Activated CD4-positive, alpha-beta T cell treated with anti-CD3 and anti-CD28 coated beads, Interleukin-2, amount 50 U/mL, for 16 hours (primary cell): ENCODE measurements at regions not wholly inside any gene's neighbourhood (a gene's known extent, or its start where the extent isn't known, plus 50 kb on each side); places are given as distances from the start of the nearest gene placed in this dataset.

ENCODE experiments used
- DNase-seq: peaks from one replicate; pipeline ENCODE4 v3.0.0-alpha.2; 2020

GRCh38 chr16:80029761-80030481 is 429.4 kb upstream of the MAF start:
- no peak for DNase-seq

- DNase-seq = no peak
Observed at GRCh38 chr16:80029381-80029630, 428.8 kb upstream of the MAF start.

GRCh38 chr16:80028581-80029380 is 428.2 kb upstream of the MAF start:
- no peak for DNase-seq

GRCh38 chr16:80027007-80027965 is 426.7 kb upstream of the MAF start:
- DNase-seq = peak; percentile 83

GRCh38 chr16:80025236-80025635 is 424.7 kb upstream of the MAF start:
- no peak for DNase-seq

- DNase-seq = no peak
Observed at GRCh38 chr16:80024443-80024842, 423.9 kb upstream of the MAF start.

- DNase-seq = no peak
Observed at GRCh38 chr16:80023865-80024264, 423.3 kb upstream of the MAF start.

GRCh38 chr16:80019395-80019794 is 418.9 kb upstream of the MAF start:
- DNase-seq = no peak

- DNase-seq = no peak
Observed at GRCh38 chr16:80018466-80018865, 417.9 kb upstream of the MAF start.

- no peak for DNase-seq
Observed at GRCh38 chr16:80016731-80017326, 416.3 kb upstream of the MAF start.

GRCh38 chr16:80015566-80015965 is 415.0 kb upstream of the MAF start:
- DNase-seq = no peak

- DNase-seq = no peak
Observed at GRCh38 chr16:80014241-80014939, 413.9 kb upstream of the MAF start.

- no peak for DNase-seq
Observed at GRCh38 chr16:80012586-80012985, 412.0 kb upstream of the MAF start.

GRCh38 chr16:80009971-80010659 is 409.6 kb upstream of the MAF start:
- no peak for DNase-seq

GRCh38 chr16:80008857-80009256 is 408.3 kb upstream of the MAF start:
- DNase-seq = no peak

- DNase-seq = no peak
Observed at GRCh38 chr16:80007231-80007630, 406.7 kb upstream of the MAF start.

GRCh38 chr16:80006241-80007215 is 406.0 kb upstream of the MAF start:
- DNase-seq = no peak

- no peak for DNase-seq
Observed at GRCh38 chr16:80004113-80004512, 403.6 kb upstream of the MAF start.

- DNase-seq = no peak
Observed at GRCh38 chr16:80002261-80002660, 401.7 kb upstream of the MAF start.

- DNase-seq = no peak
Observed at GRCh38 chr16:79998143-79998542, 397.6 kb upstream of the MAF start.

- DNase-seq = peak; percentile 1
Observed at GRCh38 chr16:79997257-79997656, 396.7 kb upstream of the MAF start.
